Type B pancreatic cell (in vitro differentiated cells): ENCODE measurements at regions not wholly inside any gene's neighbourhood (a gene's known extent, or its start where the extent isn't known, plus 50 kb on each side); places are given as distances from the start of the nearest gene placed in this dataset.
A peak's percentile ranks its signal among the peaks of the same experiment; 100 is the strongest.

Experiments
- DNase-seq: peaks from one replicate; pipeline ENCODE4 v3.0.0; 2021; ENCODE audit warnings: mixed read lengths; ENCODE audit not compliant: unreplicated experiment; ENCODE audit errors: extremely low spot score
- H3K27ac Mint-ChIP-seq: 2 replicates; pipeline ENCODE4 v1.8.0; 2021; ENCODE audit warnings: mild to moderate bottlenecking, mixed read lengths
- H3K27me3 Mint-ChIP-seq: 2 replicates; pipeline ENCODE4 v1.8.0; 2021; ENCODE audit warnings: mixed read lengths
- H3K36me3 Mint-ChIP-seq: 2 replicates; pipeline ENCODE4 v1.8.0; 2021; ENCODE audit warnings: mixed read lengths
- H3K4me1 Mint-ChIP-seq: one replicate; pipeline ENCODE4 v1.8.0; 2021; ENCODE audit warnings: mixed read lengths; ENCODE audit not compliant: unreplicated experiment
- H3K4me3 Mint-ChIP-seq: 2 replicates; pipeline ENCODE4 v1.8.0; 2021; ENCODE audit warnings: mild to moderate bottlenecking, mixed read lengths
- H3K9me3 Mint-ChIP-seq: 2 replicates; pipeline ENCODE4 v1.8.0; 2021; ENCODE audit warnings: mixed read lengths
- CTCF ChIP-seq: fragments of 200-600 bp; sonication (generic); conservative IDR thresholded peaks from 2 replicates; pipeline ENCODE4 v1.5.0; 2021; ENCODE audit warnings: antibody characterized with exemption, mild to moderate bottlenecking

DNA sequence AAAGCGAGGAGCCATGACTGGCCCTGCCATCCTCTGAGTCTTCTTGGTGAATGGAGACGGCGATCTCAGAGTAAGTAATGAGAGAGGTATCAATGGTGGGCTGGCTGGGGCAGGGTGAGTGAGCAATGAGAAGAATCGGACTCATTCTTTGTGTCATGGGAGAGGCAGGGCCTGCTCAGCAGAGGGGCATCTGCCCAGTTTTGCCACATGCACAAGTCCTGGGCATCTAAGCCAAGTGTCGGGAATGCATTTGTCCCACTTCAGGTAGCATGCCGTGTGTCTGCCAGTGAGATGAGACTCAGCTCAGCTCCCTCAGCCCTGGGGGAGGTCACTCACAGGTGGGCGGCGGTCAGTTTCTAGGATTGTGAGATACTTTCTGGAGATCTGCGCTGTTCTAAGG is 791.0 kb upstream of the RAB6C start:
- TF ChIP-seq CTCF: no peak
- no peak overlapping the region for H3K4me3 Mint-ChIP-seq
- H3K36me3 Mint-ChIP-seq: no peaks in the 10 kb centered on the region
- peaks cover 24% of the 10 kb centered on the region for H3K4me1 Mint-ChIP-seq
- H3K9me3 Mint-ChIP-seq: peaks cover 5% of the 10 kb centered on the region
- no peak overlapping the region for H3K27ac Mint-ChIP-seq
- DNase-seq: no peak
- H3K27me3 Mint-ChIP-seq: no peaks in the 10 kb centered on the region

DNA sequence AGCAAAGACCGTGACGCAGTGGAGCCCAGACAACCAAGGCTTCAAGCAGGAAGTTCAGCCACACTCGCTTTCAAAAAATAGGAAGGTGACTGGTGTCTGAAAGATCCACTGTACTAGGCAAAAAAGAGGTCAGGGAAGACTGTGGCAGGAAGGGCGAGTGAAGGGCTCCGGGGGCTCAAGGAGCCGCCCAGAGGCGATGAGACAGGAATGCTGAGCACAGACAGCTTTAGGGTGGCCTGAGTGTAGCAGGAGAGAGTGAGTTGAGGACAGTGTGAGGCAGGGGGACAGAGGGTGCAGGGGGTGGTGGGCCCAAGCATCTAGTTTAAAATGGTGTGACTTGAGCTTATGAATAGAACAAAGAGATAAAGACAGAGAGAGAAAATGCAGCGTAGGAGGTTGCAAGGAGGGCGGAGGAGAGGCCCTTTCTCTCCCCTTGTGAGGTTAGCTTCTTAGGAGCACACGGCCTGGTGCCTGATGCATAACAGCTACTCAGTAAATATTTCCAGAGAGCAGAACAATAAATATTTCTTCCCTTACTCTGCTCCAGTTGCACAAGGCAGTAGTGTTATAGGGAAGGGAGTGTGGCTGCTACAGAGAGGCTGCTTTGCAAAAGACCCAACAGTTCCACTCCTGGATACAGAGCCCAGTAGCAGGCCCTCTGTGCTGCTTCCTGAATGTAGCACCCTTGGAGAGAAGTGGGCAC is 789.7 kb upstream of the RAB6C start:
- no peak for DNase-seq
- no peaks in the 10 kb centered on the region for H3K27me3 Mint-ChIP-seq
- TF ChIP-seq CTCF: no peak
- peaks cover 5% of the 10 kb centered on the region for H3K9me3 Mint-ChIP-seq
- peaks cover 30% of the 10 kb centered on the region for H3K4me1 Mint-ChIP-seq
- peak overlapping the region; percentile 21 for H3K4me3 Mint-ChIP-seq
- peak overlapping the region; percentile 44 for H3K27ac Mint-ChIP-seq
- no peaks in the 10 kb centered on the region for H3K36me3 Mint-ChIP-seq

DNA sequence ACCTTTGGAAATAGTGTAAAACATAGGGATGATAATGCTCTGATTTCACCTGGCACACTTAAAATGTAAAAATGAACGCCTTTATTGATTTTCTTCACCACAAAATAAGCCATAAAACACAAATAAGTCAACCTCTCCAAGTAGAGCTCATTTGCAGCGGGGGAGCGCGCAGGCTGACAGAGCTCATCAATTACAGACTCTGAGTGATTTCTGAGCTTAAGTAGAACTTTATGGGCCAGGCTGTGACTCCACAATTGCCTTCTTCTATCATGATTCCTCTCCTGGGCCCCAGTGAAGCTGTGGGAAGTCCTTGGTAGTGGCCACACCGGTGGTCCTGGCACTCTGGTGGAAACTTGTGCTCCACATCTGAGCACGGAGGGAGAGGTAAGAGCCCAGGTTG is 789.0 kb upstream of the RAB6C start:
- Mint-ChIP-seq H3K36me3 (no peaks in the 10 kb centered on the region), H3K27me3 (no peaks in the 10 kb centered on the region), H3K27ac (no peak overlapping the region), H3K4me3 (no peak overlapping the region), H3K4me1 (peaks cover 30% of the 10 kb centered on the region), H3K9me3 (peaks cover 5% of the 10 kb centered on the region)
- TF ChIP-seq CTCF: no peak
- no peak for DNase-seq

GRCh38 chr2:129191530-129191929 is 787.9 kb upstream of the RAB6C start:
- no peak for DNase-seq
- peaks cover 30% of the 10 kb centered on the region for H3K4me1 Mint-ChIP-seq

DNA sequence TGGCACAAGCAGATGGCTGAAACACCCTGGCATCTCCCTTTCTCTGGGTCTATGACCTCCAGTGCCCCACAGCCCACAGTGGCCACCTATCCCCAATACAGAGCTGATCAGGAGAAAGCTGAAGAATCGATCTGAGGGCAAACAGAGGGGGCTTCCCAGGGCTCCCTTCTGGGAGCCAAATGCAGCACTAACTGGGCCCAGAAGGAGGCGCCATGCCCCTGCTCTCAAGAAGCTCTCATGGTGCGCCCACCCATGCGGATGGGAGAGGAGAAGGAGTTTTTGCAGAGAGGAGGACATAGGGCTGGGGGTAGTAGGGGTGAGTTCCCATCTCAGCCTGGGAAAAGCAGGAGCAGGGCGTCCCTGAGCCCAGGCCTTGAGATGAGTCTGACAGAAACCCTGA is 787.3 kb upstream of the RAB6C start:
- H3K36me3 Mint-ChIP-seq: no peaks in the 10 kb centered on the region
- TF ChIP-seq CTCF: no peak
- no peak for DNase-seq
- no peaks in the 10 kb centered on the region for H3K27me3 Mint-ChIP-seq
- peak overlapping the region; percentile 57 for H3K4me3 Mint-ChIP-seq
- peaks cover 31% of the 10 kb centered on the region for H3K4me1 Mint-ChIP-seq
- H3K9me3 Mint-ChIP-seq: peaks cover 5% of the 10 kb centered on the region
- H3K27ac Mint-ChIP-seq: peak overlapping the region; percentile 94

More at GRCh38 chr2:129191530-129191929, 787.9 kb upstream of the RAB6C start:
- TF ChIP-seq CTCF: no peak
- peaks cover 5% of the 10 kb centered on the region for H3K9me3 Mint-ChIP-seq
- peak overlapping the region; percentile 57 for H3K4me3 Mint-ChIP-seq
- no peaks in the 10 kb centered on the region for H3K27me3 Mint-ChIP-seq
- no peaks in the 10 kb centered on the region for H3K36me3 Mint-ChIP-seq
- H3K27ac Mint-ChIP-seq: peak overlapping the region; percentile 94
